Fibroblast of lung (primary cell): ENCODE measurements at regions not wholly inside any gene's neighbourhood (a gene's known extent, or its start where the extent isn't known, plus 50 kb on each side); places are given as distances from the start of the nearest gene placed in this dataset.
A peak's percentile ranks its signal among the peaks of the same experiment; 100 is the strongest.

Experiments used
- DNase-seq, 2 donors: peaks; one replicate each; pipeline versions ENCODE4 v3.0.0 to v3.0.0-alpha.2; 2010; ENCODE audit warnings: low read depth in 2 of 2
- H2AFZ ChIP-seq: 2 replicates; pipeline ENCODE4 v1.5.1; 2012; ENCODE audit warnings: low read length, control low read depth, inconsistent platforms
- H3K27ac ChIP-seq: 2 replicates; pipeline ENCODE4 v1.5.1; 2011; ENCODE audit warnings: low read length, control low read depth; ENCODE audit not compliant: insufficient read depth
- H3K27me3 ChIP-seq: 2 replicates; pipeline ENCODE4 v1.5.1; 2011; ENCODE audit warnings: mild to moderate bottlenecking, low read length; ENCODE audit not compliant: control insufficient read depth, insufficient read depth
- H3K36me3 ChIP-seq: 2 replicates; pipeline ENCODE4 v1.5.1; 2011; ENCODE audit warnings: low read length; ENCODE audit not compliant: control insufficient read depth, insufficient read depth
- H3K4me1 ChIP-seq: 2 replicates; pipeline ENCODE4 v1.5.1; 2011; ENCODE audit warnings: low read length; ENCODE audit not compliant: control insufficient read depth, insufficient read depth; ENCODE audit errors: extremely low read depth
- H3K4me2 ChIP-seq: 2 replicates; pipeline ENCODE4 v1.5.1; 2011; ENCODE audit warnings: low read length, control low read depth; ENCODE audit not compliant: insufficient read depth; ENCODE audit errors: extremely low read depth
- H3K4me3 ChIP-seq, 4 experiments: fragments of 200-600 bp in 1 of 4; sonication (generic) in 1 of 4; replicated peaks in 1 of 4; 2 replicates each; pipeline ENCODE4 v1.5.1; 2011 to 2016; ENCODE audit warnings: low read length in 4 of 4, low read depth in 3 of 4, mild to moderate bottlenecking in 3 of 4, control low read depth in 2 of 4, inconsistent platforms in 1 of 4, mixed read lengths in 1 of 4; ENCODE audit not compliant: insufficient read depth in 1 of 4; ENCODE audit errors: control extremely low read depth in 1 of 4
- H3K79me2 ChIP-seq: 2 replicates; pipeline ENCODE4 v1.5.1; 2012; ENCODE audit warnings: mild to moderate bottlenecking, low read length, inconsistent platforms; ENCODE audit not compliant: control insufficient read depth, insufficient read depth
- H3K9ac ChIP-seq: 2 replicates; pipeline ENCODE4 v1.5.1; 2011; ENCODE audit warnings: mild to moderate bottlenecking, low read length, control low read depth; ENCODE audit not compliant: insufficient read depth
- H3K9me3 ChIP-seq: 2 replicates; pipeline ENCODE4 v1.5.1; 2012; ENCODE audit warnings: low read depth, low read length; ENCODE audit not compliant: control insufficient read depth, insufficient read depth
- H4K20me1 ChIP-seq: 2 replicates; pipeline ENCODE4 v1.5.1; 2011; ENCODE audit warnings: low read length; ENCODE audit not compliant: control insufficient read depth, insufficient read depth; ENCODE audit errors: extremely low read depth
- EZH2 ChIP-seq: IDR thresholded peaks from 2 replicates; pipeline ENCODE4 v1.5.1; 2012; ENCODE audit warnings: low read length, control low read depth, mild to moderate bottlenecking; ENCODE audit errors: missing control alignments
- TF ChIP-seq, protein P1 (sequence below), 2 donors: IDR thresholded peaks in 1 of 2; conservative IDR thresholded peaks in 1 of 2; 1 replicate in 1 of 2; 2 replicates in 1 of 2; pipeline ENCODE4 v1.5.1; 2011 to 2012; ENCODE audit warnings: low read length in 2 of 2, control low read depth in 1 of 2, inconsistent platforms in 1 of 2, low read depth in 1 of 2, mild to moderate bottlenecking in 1 of 2

DNA sequence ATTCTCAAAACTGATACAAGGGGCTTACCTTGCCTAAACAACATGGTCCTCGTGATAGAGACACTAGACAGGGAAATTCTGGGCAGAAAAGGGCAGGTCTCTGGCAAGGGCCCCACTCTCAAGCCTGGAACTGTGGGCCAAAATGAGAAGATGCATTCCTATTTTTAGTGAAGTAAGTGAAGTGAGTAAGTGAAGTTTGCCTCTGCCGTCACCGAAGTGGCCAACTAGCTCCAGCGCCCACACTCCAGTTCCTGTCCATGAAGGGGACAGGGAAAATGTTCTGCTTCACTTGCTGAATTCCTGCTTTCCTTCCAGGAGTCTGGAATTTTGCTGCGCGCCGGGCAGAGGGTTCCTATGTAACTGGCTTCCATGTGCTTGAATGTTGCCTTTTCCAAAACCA, 1035.6 kb upstream of the TMEM132C start:
- DNase-seq = peak in 1 of 2 donors; percentile 69
- peaks cover 3% of the 10 kb centered on the region for H3K4me1 ChIP-seq
- no peaks in the 10 kb centered on the region for H3K9me3 ChIP-seq
- no peaks in the 10 kb centered on the region for H4K20me1 ChIP-seq
- peak overlapping the region; percentile 84 for H3K27ac ChIP-seq
- H3K4me3 ChIP-seq = no peak overlapping the region
- H3K9ac ChIP-seq = no peak overlapping the region
- no peaks in the 10 kb centered on the region for H3K27me3 ChIP-seq
- no peaks in the 10 kb centered on the region for H3K79me2 ChIP-seq
- no peak for TF ChIP-seq EZH2
- no peak overlapping the region for H2AFZ ChIP-seq
- H3K36me3 ChIP-seq = no peaks in the 10 kb centered on the region
- peak overlapping the region; percentile 36 for H3K4me2 ChIP-seq

DNA sequence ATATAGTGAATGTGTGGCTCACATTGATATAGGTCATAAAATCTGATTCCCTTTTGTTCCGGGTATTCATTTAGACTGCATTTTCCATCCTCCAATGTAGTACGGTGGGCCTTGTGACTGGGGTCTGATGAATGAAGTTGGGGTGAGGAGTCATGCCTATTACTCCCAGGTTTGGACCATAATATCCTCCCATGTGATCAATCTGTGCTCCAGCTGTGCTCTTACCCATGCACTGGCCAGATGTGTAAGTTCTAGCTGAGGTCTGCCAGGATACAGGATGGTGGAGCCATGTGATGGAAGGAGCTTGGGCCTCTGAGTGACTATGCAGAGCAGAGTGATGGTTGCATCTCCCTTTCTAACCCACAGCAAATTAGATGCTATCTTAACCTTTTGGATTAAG, 1034.0 kb upstream of the TMEM132C start:
- Histone ChIP-seq H3K27ac (no peak overlapping the region), H3K79me2 (no peaks in the 10 kb centered on the region), H2AFZ (no peak overlapping the region), H3K9me3 (no peaks in the 10 kb centered on the region), H3K4me3 (no peak overlapping the region), H3K4me2 (no peak overlapping the region), H3K9ac (no peak overlapping the region), H3K36me3 (no peaks in the 10 kb centered on the region), H4K20me1 (no peaks in the 10 kb centered on the region), H3K27me3 (no peaks in the 10 kb centered on the region), H3K4me1 (peaks cover 3% of the 10 kb centered on the region)
- TF ChIP-seq EZH2 = no peak
- TF ChIP-seq, protein P1, sequence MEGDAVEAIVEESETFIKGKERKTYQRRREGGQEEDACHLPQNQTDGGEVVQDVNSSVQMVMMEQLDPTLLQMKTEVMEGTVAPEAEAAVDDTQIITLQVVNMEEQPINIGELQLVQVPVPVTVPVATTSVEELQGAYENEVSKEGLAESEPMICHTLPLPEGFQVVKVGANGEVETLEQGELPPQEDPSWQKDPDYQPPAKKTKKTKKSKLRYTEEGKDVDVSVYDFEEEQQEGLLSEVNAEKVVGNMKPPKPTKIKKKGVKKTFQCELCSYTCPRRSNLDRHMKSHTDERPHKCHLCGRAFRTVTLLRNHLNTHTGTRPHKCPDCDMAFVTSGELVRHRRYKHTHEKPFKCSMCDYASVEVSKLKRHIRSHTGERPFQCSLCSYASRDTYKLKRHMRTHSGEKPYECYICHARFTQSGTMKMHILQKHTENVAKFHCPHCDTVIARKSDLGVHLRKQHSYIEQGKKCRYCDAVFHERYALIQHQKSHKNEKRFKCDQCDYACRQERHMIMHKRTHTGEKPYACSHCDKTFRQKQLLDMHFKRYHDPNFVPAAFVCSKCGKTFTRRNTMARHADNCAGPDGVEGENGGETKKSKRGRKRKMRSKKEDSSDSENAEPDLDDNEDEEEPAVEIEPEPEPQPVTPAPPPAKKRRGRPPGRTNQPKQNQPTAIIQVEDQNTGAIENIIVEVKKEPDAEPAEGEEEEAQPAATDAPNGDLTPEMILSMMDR (conservative IDR thresholded peaks at IDR 0.05 in 1 of 2, IDR thresholded peaks at IDR 0.05 in 1 of 2; ENCODE audit: low read depth in 1 of 2, low read length in 2 of 2) = no peak
- DNase-seq = no peak

DNA sequence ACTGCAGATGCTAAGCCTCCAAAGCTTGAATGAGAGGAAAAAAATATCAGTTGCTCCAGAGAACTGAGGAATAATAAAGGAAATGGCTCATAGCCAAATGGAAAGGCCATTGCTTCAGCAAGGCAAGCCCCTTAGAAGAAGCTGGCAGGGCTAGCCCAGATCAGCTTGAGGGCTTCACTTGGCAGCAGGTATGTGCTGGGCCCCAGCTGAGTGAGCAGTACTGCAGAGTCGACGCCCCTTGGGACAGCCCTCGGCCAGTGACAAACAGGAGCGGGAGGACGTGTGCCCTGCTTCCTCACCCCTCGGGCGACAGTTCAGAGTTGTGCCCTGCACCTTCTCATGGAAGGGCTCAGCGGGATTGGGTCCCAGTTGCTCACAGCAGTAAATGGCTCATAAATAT, 1031.2 kb upstream of the TMEM132C start:
- no peak for DNase-seq
- no peaks in the 10 kb centered on the region for H3K27me3 ChIP-seq
- no peaks in the 10 kb centered on the region for H3K79me2 ChIP-seq
- H3K9ac ChIP-seq = no peak overlapping the region
- no peaks in the 10 kb centered on the region for H3K9me3 ChIP-seq
- no peak overlapping the region for H3K4me2 ChIP-seq
- TF ChIP-seq, protein P1 (conservative IDR thresholded peaks at IDR 0.05 in 1 of 2, IDR thresholded peaks at IDR 0.05 in 1 of 2; ENCODE audit: low read depth in 1 of 2, low read length in 2 of 2) = no peak
- TF ChIP-seq EZH2 = no peak
- H3K27ac ChIP-seq = no peak overlapping the region
- H4K20me1 ChIP-seq = no peaks in the 10 kb centered on the region
- no peaks in the 10 kb centered on the region for H3K36me3 ChIP-seq
- H2AFZ ChIP-seq = no peak overlapping the region
- H3K4me1 ChIP-seq = peaks cover 3% of the 10 kb centered on the region
- H3K4me3 ChIP-seq = no peak overlapping the region

DNA sequence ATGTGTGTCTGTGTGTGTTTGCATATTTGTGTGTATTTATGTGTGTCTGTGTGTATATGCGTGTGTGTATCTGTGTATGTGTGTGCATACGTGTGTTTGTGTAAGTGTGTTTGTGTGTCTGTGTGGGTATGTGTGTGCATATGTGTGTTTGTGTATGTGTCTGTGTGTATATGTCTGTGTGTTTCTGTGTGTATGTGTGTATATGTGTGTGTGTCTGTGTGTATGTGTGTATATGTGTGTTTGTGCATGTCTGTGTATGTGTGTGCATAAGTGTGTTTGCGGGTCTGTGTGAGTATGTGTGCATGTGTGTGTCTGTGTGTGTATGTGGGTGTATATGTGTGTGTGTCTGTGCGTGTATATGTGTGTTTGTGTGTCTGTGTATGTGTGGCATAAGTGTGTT, 1030.5 kb upstream of the TMEM132C start:
- TF ChIP-seq EZH2 = no peak
- TF ChIP-seq, protein P1 (conservative IDR thresholded peaks at IDR 0.05 in 1 of 2, IDR thresholded peaks at IDR 0.05 in 1 of 2; ENCODE audit: low read depth in 1 of 2, low read length in 2 of 2) = no peak
- H3K4me1 ChIP-seq = no peaks in the 10 kb centered on the region
- no peaks in the 10 kb centered on the region for H4K20me1 ChIP-seq
- H2AFZ ChIP-seq = no peak overlapping the region
- H3K4me2 ChIP-seq = no peak overlapping the region
- no peak overlapping the region for H3K27ac ChIP-seq
- H3K9ac ChIP-seq = no peak overlapping the region
- H3K36me3 ChIP-seq = no peaks in the 10 kb centered on the region
- H3K79me2 ChIP-seq = no peaks in the 10 kb centered on the region
- H3K27me3 ChIP-seq = no peaks in the 10 kb centered on the region
- DNase-seq = no peak
- H3K4me3 ChIP-seq = no peak overlapping the region
- H3K9me3 ChIP-seq = no peaks in the 10 kb centered on the region
